RWPE2 (cell line): ENCODE measurements at regions not wholly inside any gene's neighbourhood (a gene's known extent, or its start where the extent isn't known, plus 50 kb on each side); places are given as distances from the start of the nearest gene placed in this dataset.

Experiments used
- ATAC-seq: fragments of 200-7000 bp; cut with Tn5 transposase; 3 replicates; pipeline ENCODE4 v1.9.1; 2021; ENCODE audit warnings: low read depth
- DNase-seq: peaks from one replicate; pipeline ENCODE4 v3.0.0-alpha.2; 2020; ENCODE audit warnings: low spot score
- H3K27ac ChIP-seq: fragments of 450-650 bp; 2 replicates; pipeline ENCODE4 v1.5.1; 2017; ENCODE audit warnings: mild to moderate bottlenecking; ENCODE audit not compliant: poor library complexity, severe bottlenecking
- H3K27me3 ChIP-seq: fragments of 250-450 bp; sonication (Bioruptor Pico); 2 replicates; pipeline ENCODE4 v1.5.1; 2021; ENCODE audit warnings: mild to moderate bottlenecking, moderate library complexity; ENCODE audit not compliant: insufficient read depth, poor library complexity, severe bottlenecking
- H3K36me3 ChIP-seq: fragments of 250-450 bp; sonication (Bioruptor Pico); 2 replicates; pipeline ENCODE4 v1.5.1; 2020; ENCODE audit warnings: low read depth, mild to moderate bottlenecking, moderate library complexity
- H3K4me1 ChIP-seq: fragments of 250-450 bp; sonication (Bioruptor Pico); 2 replicates; pipeline ENCODE4 v1.5.1; 2021; ENCODE audit warnings: mild to moderate bottlenecking, moderate library complexity; ENCODE audit not compliant: insufficient read depth, poor library complexity, severe bottlenecking
- H3K4me3 ChIP-seq: fragments of 250-450 bp; sonication (Bioruptor Pico); 2 replicates; pipeline ENCODE4 v1.5.1; 2021; ENCODE audit warnings: mild to moderate bottlenecking, moderate library complexity; ENCODE audit not compliant: severe bottlenecking
- H3K9me3 ChIP-seq: fragments of 250-450 bp; sonication (Bioruptor Pico); 2 replicates; pipeline ENCODE4 v1.5.1; 2021; ENCODE audit warnings: mild to moderate bottlenecking, moderate library complexity; ENCODE audit not compliant: severe bottlenecking
- TF ChIP-seq, protein P1 (sequence below): fragments of 450-650 bp; IDR thresholded peaks from one replicate; pipeline ENCODE4 v1.5.1; 2017; ENCODE audit warnings: mild to moderate bottlenecking, moderate library complexity; ENCODE audit not compliant: poor library complexity, severe bottlenecking

DNA sequence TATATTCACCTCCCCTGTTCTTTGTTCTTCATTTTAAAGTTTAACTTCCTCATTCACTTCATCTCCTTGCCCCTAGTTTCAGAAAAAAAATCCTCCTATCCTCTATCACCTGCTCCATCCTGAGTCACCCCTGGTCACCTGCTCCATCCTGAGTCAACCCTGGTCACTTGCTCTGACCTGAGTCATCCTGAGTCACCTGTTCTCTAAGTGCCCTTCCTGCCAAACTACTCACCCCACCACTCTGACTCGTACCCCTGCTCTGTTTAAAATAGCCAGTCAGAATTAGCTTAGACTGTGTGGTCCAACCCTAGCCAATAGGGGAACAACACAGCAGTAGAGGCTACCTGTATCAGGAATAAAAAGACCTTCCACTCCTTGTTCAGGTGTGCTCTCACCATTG lies 716.9 kb downstream of the ZBBX start:
- no peaks in the 10 kb centered on the region for H3K36me3 ChIP-seq
- H3K9me3 ChIP-seq = no peaks in the 10 kb centered on the region
- TF ChIP-seq, protein P1, sequence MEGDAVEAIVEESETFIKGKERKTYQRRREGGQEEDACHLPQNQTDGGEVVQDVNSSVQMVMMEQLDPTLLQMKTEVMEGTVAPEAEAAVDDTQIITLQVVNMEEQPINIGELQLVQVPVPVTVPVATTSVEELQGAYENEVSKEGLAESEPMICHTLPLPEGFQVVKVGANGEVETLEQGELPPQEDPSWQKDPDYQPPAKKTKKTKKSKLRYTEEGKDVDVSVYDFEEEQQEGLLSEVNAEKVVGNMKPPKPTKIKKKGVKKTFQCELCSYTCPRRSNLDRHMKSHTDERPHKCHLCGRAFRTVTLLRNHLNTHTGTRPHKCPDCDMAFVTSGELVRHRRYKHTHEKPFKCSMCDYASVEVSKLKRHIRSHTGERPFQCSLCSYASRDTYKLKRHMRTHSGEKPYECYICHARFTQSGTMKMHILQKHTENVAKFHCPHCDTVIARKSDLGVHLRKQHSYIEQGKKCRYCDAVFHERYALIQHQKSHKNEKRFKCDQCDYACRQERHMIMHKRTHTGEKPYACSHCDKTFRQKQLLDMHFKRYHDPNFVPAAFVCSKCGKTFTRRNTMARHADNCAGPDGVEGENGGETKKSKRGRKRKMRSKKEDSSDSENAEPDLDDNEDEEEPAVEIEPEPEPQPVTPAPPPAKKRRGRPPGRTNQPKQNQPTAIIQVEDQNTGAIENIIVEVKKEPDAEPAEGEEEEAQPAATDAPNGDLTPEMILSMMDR = no peak
- no peak for DNase-seq
- H3K27me3 ChIP-seq = no peaks in the 10 kb centered on the region
- H3K4me1 ChIP-seq = no peaks in the 10 kb centered on the region
- no peak overlapping the region for H3K27ac ChIP-seq
- H3K4me3 ChIP-seq = no peak overlapping the region
- no peak; the same call in 2 of the 3 replicates for ATAC-seq

DNA sequence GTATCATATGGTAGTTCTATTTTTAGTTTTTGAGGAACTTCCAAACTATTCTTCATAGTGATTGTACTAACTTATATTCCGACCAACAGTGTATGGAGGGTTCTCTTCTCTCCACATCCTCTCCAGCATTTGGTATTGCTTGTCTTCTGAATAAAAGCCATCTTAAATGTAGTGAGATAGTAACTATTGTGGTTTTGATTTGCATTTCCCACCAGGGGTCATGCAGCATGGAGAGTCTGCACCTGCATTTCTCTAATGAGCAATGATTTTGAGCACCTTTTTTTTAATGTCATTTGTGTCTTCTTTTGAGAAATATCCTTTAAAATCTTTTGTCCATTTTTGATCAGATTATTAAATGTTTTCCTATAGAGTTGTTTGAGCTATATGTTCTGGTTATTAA lies 718.5 kb downstream of the ZBBX start:
- Histone ChIP-seq H3K36me3 (no peaks in the 10 kb centered on the region), H3K27ac (no peak overlapping the region), H3K27me3 (no peaks in the 10 kb centered on the region), H3K9me3 (no peaks in the 10 kb centered on the region), H3K4me3 (no peak overlapping the region), H3K4me1 (no peaks in the 10 kb centered on the region)
- TF ChIP-seq, protein P1 = no peak
- no peak for ATAC-seq
- DNase-seq = no peak

DNA sequence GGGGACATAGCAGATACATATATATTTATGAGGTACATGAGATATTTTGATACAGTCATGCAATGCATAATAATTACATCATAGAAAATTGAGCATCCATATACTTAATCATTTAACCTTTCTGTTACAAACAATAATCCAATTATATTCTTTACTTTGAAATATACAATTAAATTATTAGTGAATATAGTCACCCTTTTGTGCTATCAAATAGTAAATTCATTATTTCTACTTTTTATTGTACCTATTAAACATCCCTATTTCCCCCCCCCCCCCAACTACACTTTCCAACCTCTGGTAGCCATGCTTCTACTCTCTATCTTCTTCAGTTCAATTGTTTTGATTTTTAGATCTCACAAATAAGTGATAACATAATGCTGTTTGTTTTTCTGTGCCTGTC lies 719.1 kb downstream of the ZBBX start:
- H3K4me3 ChIP-seq = no peak overlapping the region
- H3K4me1 ChIP-seq = no peaks in the 10 kb centered on the region
- ATAC-seq (no peak), DNase-seq (no peak)
- H3K36me3 ChIP-seq = no peaks in the 10 kb centered on the region
- H3K27ac ChIP-seq = no peak overlapping the region
- TF ChIP-seq, protein P1 = no peak
- no peaks in the 10 kb centered on the region for H3K9me3 ChIP-seq
- no peaks in the 10 kb centered on the region for H3K27me3 ChIP-seq

DNA sequence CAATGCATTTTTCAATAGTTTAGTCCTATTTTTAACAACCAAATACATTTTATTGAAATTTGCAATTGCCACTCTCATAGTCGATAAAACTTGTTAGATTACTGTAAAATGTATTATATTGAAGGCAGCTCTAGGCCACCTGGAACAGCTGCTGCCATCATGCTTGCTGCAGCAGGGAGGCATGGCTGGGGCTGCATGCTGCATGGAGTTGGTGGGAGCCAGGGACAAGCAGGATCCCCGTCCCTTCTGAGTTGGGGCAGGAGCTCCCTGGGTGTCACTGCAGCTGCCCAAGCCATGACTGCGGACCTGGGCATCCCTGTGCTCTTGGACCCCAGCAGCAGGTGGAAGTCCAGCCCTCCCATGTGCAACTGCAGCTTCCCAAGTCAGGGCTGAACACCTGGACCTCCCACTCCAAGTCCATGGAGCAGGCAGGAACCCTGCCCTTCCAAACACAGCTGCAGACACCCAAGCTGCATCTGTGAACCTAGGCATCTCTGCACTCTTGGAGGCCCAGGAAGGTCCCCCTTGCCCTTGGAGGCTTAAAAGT lies 742.0 kb downstream of the ZBBX start:
- DNase-seq = no peak
- TF ChIP-seq, protein P1 = no peak
- ATAC-seq = no peak

DNA sequence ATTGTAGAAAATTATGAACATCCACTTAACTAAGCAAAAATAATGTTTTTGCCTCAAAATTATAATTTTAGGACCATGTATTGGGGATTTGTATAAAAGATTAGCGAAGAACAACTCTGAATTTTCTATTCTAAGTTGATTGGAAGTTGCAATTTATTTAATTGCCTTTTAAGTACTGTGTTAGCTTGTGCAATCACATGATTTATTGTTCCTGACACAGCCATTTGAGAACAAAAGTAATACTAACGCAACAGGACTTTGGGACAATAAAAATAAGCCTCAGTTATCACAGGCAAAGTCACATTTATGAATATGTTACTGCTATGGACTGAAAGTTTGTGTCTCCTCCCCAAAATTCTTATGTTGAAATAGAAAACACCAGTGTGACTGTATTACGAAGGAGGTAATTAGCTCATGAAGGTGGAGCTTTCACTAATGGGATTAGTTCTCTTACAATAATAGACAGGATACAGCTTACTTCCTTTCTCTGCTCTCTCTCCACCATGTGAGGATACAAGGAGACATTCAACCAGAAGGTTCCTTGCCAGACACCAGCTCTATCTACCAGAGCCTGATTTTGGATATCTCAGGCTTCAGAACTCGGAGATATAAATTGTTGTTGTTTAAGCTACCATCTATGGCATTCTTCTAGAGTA lies 745.9 kb downstream of the ZBBX start:
- DNase-seq = no peak
- TF ChIP-seq, protein P1 = no peak
- H3K27me3 ChIP-seq = no peaks in the 10 kb centered on the region

More for the DNA sequence above, 742.0 kb downstream of the ZBBX start:
- Histone ChIP-seq H3K9me3 (no peaks in the 10 kb centered on the region), H3K36me3 (no peaks in the 10 kb centered on the region), H3K4me3 (no peak overlapping the region), H3K27ac (no peak overlapping the region), H3K4me1 (no peaks in the 10 kb centered on the region), H3K27me3 (no peaks in the 10 kb centered on the region)

More for the DNA sequence above, 745.9 kb downstream of the ZBBX start:
- Histone ChIP-seq H3K4me1 (no peaks in the 10 kb centered on the region), H3K27ac (no peak overlapping the region), H3K4me3 (no peak overlapping the region), H3K9me3 (no peaks in the 10 kb centered on the region), H3K36me3 (no peaks in the 10 kb centered on the region)
- ATAC-seq = no peak
